SK-N-SH (cell line): ENCODE measurements at regions not wholly inside any gene's neighbourhood (a gene's known extent, or its start where the extent isn't known, plus 50 kb on each side); places are given as distances from the start of the nearest gene placed in this dataset.

Source experiments
- CTCF ChIA-PET: fragments of 300-600, 350-600 bp; formaldehyde crosslinking; extraction: SDS; loops from one replicate; lab custom pipeline; 2021; lab: Yijun Ruan, JAX
- POLR2A ChIA-PET: fragments of 350-600 bp; sonication (Branson Sonifier 250); formaldehyde crosslinking; extraction: SDS; loops from one replicate; lab custom pipeline; 2020; ENCODE audit warnings: antibody characterized with exemption, inconsistent platforms; lab: Yijun Ruan, JAX
- DNase-seq: peaks from one replicate; pipeline ENCODE4 v3.0.0; 2012
- H2AFZ ChIP-seq: fragments of 200-600 bp; sonication (generic); 2 replicates; pipeline ENCODE4 v1.8.1; 2016; ENCODE audit warnings: antibody characterized with exemption, mild to moderate bottlenecking, low read depth
- H3F3A ChIP-seq: fragments of 200-600 bp; sonication (generic); replicated peaks from 2 replicates; pipeline ENCODE3; 2016; ENCODE audit warnings: antibody characterized with exemption, mild to moderate bottlenecking; ENCODE audit not compliant: insufficient read depth
- H3K27ac ChIP-seq, 2 experiments: fragments of 200-500 bp in 1 of 2; fragments of 200-600 bp in 1 of 2; sonication (Bioruptor generic) in 1 of 2; sonication (generic), shearing (Covaris generic) in 1 of 2; 2 replicates each; pipeline versions ENCODE4 v1.5.1 to v1.6.1; 2014 to 2016; ENCODE audit warnings: low read depth in 2 of 2, inconsistent platforms in 1 of 2, low read length in 1 of 2, mild to moderate bottlenecking in 1 of 2, mixed read lengths in 1 of 2
- H3K27me3 ChIP-seq: fragments of 200-600 bp; sonication (generic), shearing (Covaris generic); 2 replicates; pipeline ENCODE4 v1.6.1; 2016; ENCODE audit warnings: mixed run types; ENCODE audit not compliant: insufficient read depth
- H3K36me3 ChIP-seq, 2 experiments: fragments of 200-500 bp in 1 of 2; fragments of 200-600 bp in 1 of 2; sonication (Bioruptor generic) in 1 of 2; sonication (generic) in 1 of 2; replicated peaks in 1 of 2; 2 replicates each; pipeline versions ENCODE3 to v1.5.1; 2014 to 2016; ENCODE audit warnings: low read length in 1 of 2, mild to moderate bottlenecking in 1 of 2; ENCODE audit not compliant: insufficient read depth in 2 of 2, control insufficient read depth in 1 of 2
- H3K4me1 ChIP-seq, 2 experiments: fragments of 200-500 bp in 1 of 2; fragments of 200-600 bp in 1 of 2; sonication (Bioruptor generic) in 1 of 2; sonication (generic), shearing (Covaris generic) in 1 of 2; 2 replicates each; pipeline versions ENCODE4 v1.5.1 to v1.6.1; 2014 to 2016; ENCODE audit warnings: low read depth in 1 of 2, low read length in 1 of 2, mixed run types in 1 of 2; ENCODE audit not compliant: insufficient read depth in 2 of 2, control insufficient read depth in 1 of 2
- H3K4me2 ChIP-seq: fragments of 200-600 bp; sonication (generic), shearing (Covaris generic); 2 replicates; pipeline ENCODE4 v1.6.1; 2017; ENCODE audit warnings: mixed run types
- H3K4me3 ChIP-seq, 2 experiments: fragments of 200-500 bp in 1 of 2; fragments of 200-600 bp in 1 of 2; sonication (Bioruptor generic) in 1 of 2; sonication (generic), shearing (Covaris generic) in 1 of 2; 2 replicates each; pipeline versions ENCODE4 v1.5.1 to v1.8.1; 2014 to 2016; ENCODE audit warnings: low read depth in 2 of 2, inconsistent platforms in 1 of 2, low read length in 1 of 2, mild to moderate bottlenecking in 1 of 2, mixed read lengths in 1 of 2, moderate library complexity in 1 of 2
- H3K79me2 ChIP-seq: fragments of 200-600 bp; sonication (generic); 2 replicates; pipeline ENCODE4 v1.8.1; 2017; ENCODE audit warnings: mild to moderate bottlenecking; ENCODE audit not compliant: insufficient read depth
- H3K9ac ChIP-seq: fragments of 200-600 bp; sonication (generic); 2 replicates; pipeline ENCODE4 v1.6.1; 2017; ENCODE audit warnings: mixed run types
- H3K9me2 ChIP-seq: fragments of 200-600 bp; sonication (generic); 2 replicates; pipeline ENCODE4 v1.6.1; 2017; ENCODE audit warnings: mixed run types
- H3K9me3 ChIP-seq: fragments of 200-600 bp; sonication (generic); 2 replicates; pipeline ENCODE4 v1.6.1; 2017; ENCODE audit warnings: mixed run types, mild to moderate bottlenecking, moderate library complexity
- H4K20me1 ChIP-seq: fragments of 200-600 bp; sonication (generic); 2 replicates; pipeline ENCODE4 v1.6.1; 2017; ENCODE audit warnings: mild to moderate bottlenecking, mixed run types; ENCODE audit not compliant: insufficient read depth
- CHD2 ChIP-seq: fragments of 150-350 bp; IDR thresholded peaks from 2 replicates; pipeline ENCODE4 v1.6.1; 2018; ENCODE audit warnings: low read length; ENCODE audit not compliant: partially characterized antibody
- EP300 ChIP-seq, 2 experiments: IDR thresholded peaks; 2 replicates each; pipeline versions ENCODE4 v1.4.0 to v1.6.1; 2012; ENCODE audit warnings: borderline replicate concordance in 1 of 2, low read depth in 1 of 2, low read length in 1 of 2
- EZH2phosphoT487 ChIP-seq: fragments of 200-600 bp; sonication (generic); IDR thresholded peaks from 2 replicates; pipeline ENCODE4 v1.6.1; 2017; ENCODE audit warnings: low read depth, mixed run types, mild to moderate bottlenecking, antibody characterized with exemption, moderate library complexity, borderline replicate concordance
- FOXM1 ChIP-seq: IDR thresholded peaks from 2 replicates; pipeline ENCODE4 v1.4.0; 2012; ENCODE audit warnings: low read depth, mild to moderate bottlenecking
- GABPA ChIP-seq: IDR thresholded peaks from 2 replicates; pipeline ENCODE4 v1.4.0; 2012; ENCODE audit warnings: low read depth, mild to moderate bottlenecking
- GATA2 ChIP-seq: sonication (generic); formaldehyde crosslinking; IDR thresholded peaks from 2 replicates; pipeline ENCODE4 v1.5.0; 2020; ENCODE audit warnings: mild to moderate bottlenecking, missing genetic modification reagents
- IRF3 ChIP-seq: fragments of 150-350 bp; IDR thresholded peaks from 2 replicates; pipeline ENCODE4 v1.6.1; 2016; ENCODE audit warnings: mild to moderate bottlenecking, low read depth, low read length
- JUND ChIP-seq: IDR thresholded peaks from 2 replicates; pipeline ENCODE4 v1.4.0; 2012
- NRF1 ChIP-seq: IDR thresholded peaks from 2 replicates; pipeline ENCODE4 v1.6.1; 2012; ENCODE audit warnings: low read depth, mild to moderate bottlenecking, low read length
- POLR2AphosphoS5 ChIP-seq: IDR thresholded peaks from 2 replicates; pipeline ENCODE4 v1.6.1; 2012; ENCODE audit warnings: low read depth, low read length
- RAD21 ChIP-seq: IDR thresholded peaks from 2 replicates; pipeline ENCODE4 v1.6.1; 2012; ENCODE audit warnings: mild to moderate bottlenecking, low read length
- RCOR1 ChIP-seq: fragments of 150-350 bp; IDR thresholded peaks from 2 replicates; pipeline ENCODE4 v1.6.1; 2017; ENCODE audit warnings: antibody characterized with exemption, low read length
- RFX5 ChIP-seq: IDR thresholded peaks from 2 replicates; pipeline ENCODE4 v1.6.1; 2012; ENCODE audit warnings: mild to moderate bottlenecking, improper control_type of control experiment, low read length
- SIN3A ChIP-seq: IDR thresholded peaks from 2 replicates; pipeline ENCODE4 v1.6.1; 2012; ENCODE audit warnings: low read depth, mild to moderate bottlenecking, low read length, moderate library complexity, borderline replicate concordance
- TAF1 ChIP-seq: IDR thresholded peaks from 2 replicates; pipeline ENCODE4 v1.6.1; 2012; ENCODE audit warnings: low read depth, mild to moderate bottlenecking, low read length, moderate library complexity, borderline replicate concordance
- TCF12 ChIP-seq: IDR thresholded peaks from 2 replicates; pipeline ENCODE4 v1.4.0; 2012
- TEAD4 ChIP-seq: IDR thresholded peaks from 2 replicates; pipeline ENCODE4 v1.4.0; 2012; ENCODE audit warnings: mild to moderate bottlenecking, borderline replicate concordance; ENCODE audit not compliant: insufficient read depth
- WGBS: methylation state at CpG from one replicate; pipeline ENCODE4 v1.1.6; 2017; ENCODE audit warnings: low lambda C conversion rate; 5-methylcytosine and 5-hydroxymethylcytosine counted together
- TF ChIP-seq, protein P1 (sequence below): IDR thresholded peaks from 2 replicates; pipeline ENCODE4; 2012
- TF ChIP-seq, protein P2 (sequence below): fragments of 200-600 bp; sonication (generic); IDR thresholded peaks from 2 replicates; pipeline ENCODE4 v1.6.1; 2017; ENCODE audit warnings: antibody characterized with exemption, mild to moderate bottlenecking, moderate library complexity
- TF ChIP-seq, protein P3 (sequence below): fragments of 150-350 bp; IDR thresholded peaks from 2 replicates; pipeline ENCODE4 v1.6.1; 2017; ENCODE audit warnings: antibody characterized with exemption, low read length, low read depth, borderline replicate concordance

- Histone ChIP-seq H3K79me2 (no peaks in the 10 kb centered on the region), H3F3A (peaks cover 3% of the 10 kb centered on the region), H3K36me3 (no peaks in the 10 kb centered on the region), H3K4me1 (no peaks in the 10 kb centered on the region), H3K27me3 (no peaks in the 10 kb centered on the region), H3K4me2 (no peak overlapping the region), H3K4me3 (no peak overlapping the region), H3K9me2 (no peaks in the 10 kb centered on the region), H2AFZ (0 out of 2 replicates have a peak overlapping the region, but pooled peaks have one; percentile 11), H3K9ac (no peak overlapping the region), H3K27ac (no peak overlapping the region), H3K9me3 (no peaks in the 10 kb centered on the region), H4K20me1 (no peaks in the 10 kb centered on the region)
- CTCF ChIA-PET, result no interaction called here
- POLR2A ChIA-PET, result no interaction called here
- TF ChIP-seq CHD2, result no peak
- no peak for TF ChIP-seq POLR2AphosphoS5
- no peak for TF ChIP-seq TEAD4
- TF ChIP-seq SIN3A, result no peak
- no peak for TF ChIP-seq NRF1
- TF ChIP-seq, protein P1, sequence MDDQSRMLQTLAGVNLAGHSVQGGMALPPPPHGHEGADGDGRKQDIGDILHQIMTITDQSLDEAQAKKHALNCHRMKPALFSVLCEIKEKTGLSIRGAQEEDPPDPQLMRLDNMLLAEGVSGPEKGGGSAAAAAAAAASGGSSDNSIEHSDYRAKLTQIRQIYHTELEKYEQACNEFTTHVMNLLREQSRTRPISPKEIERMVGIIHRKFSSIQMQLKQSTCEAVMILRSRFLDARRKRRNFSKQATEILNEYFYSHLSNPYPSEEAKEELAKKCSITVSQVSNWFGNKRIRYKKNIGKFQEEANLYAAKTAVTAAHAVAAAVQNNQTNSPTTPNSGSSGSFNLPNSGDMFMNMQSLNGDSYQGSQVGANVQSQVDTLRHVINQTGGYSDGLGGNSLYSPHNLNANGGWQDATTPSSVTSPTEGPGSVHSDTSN, result no peak
- TF ChIP-seq EP300 (IDR thresholded peaks at IDR 0.05; ENCODE audit: borderline replicate concordance in 1 of 2, low read depth in 1 of 2, low read length in 1 of 2), result no peak
- no peak for TF ChIP-seq RCOR1
- TF ChIP-seq TAF1, result no peak
- no peak for TF ChIP-seq TCF12
- TF ChIP-seq EZH2phosphoT487, result no peak
- DNase-seq, result no peak
- 20% methylated on average over 2 of the region's 2 CpGs for WGBS
Observed at GRCh38 chr9:10867194-10867593, 254.4 kb upstream of the PTPRD start.

- no peak for DNase-seq
- Histone ChIP-seq H3K4me2 (no peak overlapping the region), H3K36me3 (no peaks in the 10 kb centered on the region), H3K27ac (no peak overlapping the region), H4K20me1 (no peaks in the 10 kb centered on the region), H3K9ac (no peak overlapping the region), H3K4me3 (no peak overlapping the region), H3K79me2 (no peaks in the 10 kb centered on the region), H2AFZ (0 out of 2 replicates have a peak overlapping the region, but pooled peaks have one; percentile 11), H3K9me3 (no peaks in the 10 kb centered on the region), H3K9me2 (no peaks in the 10 kb centered on the region)
- TF ChIP-seq, protein P1, result no peak
- TF ChIP-seq FOXM1 (no peak), EP300 (IDR thresholded peaks at IDR 0.05; ENCODE audit: borderline replicate concordance in 1 of 2, low read depth in 1 of 2, low read length in 1 of 2) (no peak), GABPA (no peak), SIN3A (no peak), JUND (no peak), RFX5 (no peak), IRF3 (no peak), EZH2phosphoT487 (no peak), GATA2 (CRISPR knock-in tag) (no peak), RAD21 (no peak)
- TF ChIP-seq, protein P2, sequence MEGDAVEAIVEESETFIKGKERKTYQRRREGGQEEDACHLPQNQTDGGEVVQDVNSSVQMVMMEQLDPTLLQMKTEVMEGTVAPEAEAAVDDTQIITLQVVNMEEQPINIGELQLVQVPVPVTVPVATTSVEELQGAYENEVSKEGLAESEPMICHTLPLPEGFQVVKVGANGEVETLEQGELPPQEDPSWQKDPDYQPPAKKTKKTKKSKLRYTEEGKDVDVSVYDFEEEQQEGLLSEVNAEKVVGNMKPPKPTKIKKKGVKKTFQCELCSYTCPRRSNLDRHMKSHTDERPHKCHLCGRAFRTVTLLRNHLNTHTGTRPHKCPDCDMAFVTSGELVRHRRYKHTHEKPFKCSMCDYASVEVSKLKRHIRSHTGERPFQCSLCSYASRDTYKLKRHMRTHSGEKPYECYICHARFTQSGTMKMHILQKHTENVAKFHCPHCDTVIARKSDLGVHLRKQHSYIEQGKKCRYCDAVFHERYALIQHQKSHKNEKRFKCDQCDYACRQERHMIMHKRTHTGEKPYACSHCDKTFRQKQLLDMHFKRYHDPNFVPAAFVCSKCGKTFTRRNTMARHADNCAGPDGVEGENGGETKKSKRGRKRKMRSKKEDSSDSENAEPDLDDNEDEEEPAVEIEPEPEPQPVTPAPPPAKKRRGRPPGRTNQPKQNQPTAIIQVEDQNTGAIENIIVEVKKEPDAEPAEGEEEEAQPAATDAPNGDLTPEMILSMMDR, result no peak
- TF ChIP-seq, protein P3, sequence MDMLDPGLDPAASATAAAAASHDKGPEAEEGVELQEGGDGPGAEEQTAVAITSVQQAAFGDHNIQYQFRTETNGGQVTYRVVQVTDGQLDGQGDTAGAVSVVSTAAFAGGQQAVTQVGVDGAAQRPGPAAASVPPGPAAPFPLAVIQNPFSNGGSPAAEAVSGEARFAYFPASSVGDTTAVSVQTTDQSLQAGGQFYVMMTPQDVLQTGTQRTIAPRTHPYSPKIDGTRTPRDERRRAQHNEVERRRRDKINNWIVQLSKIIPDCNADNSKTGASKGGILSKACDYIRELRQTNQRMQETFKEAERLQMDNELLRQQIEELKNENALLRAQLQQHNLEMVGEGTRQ, result no peak
- TF ChIP-seq, all 33 proteins: peak for 0
- ChIA-PET CTCF (no interaction called here), POLR2A (no interaction called here)
- H3K4me1 ChIP-seq, result no peaks in the 10 kb centered on the region
- no peaks in the 10 kb centered on the region for H3K27me3 ChIP-seq
- H3F3A ChIP-seq, result no peaks in the 10 kb centered on the region
Observed at GRCh38 chr9:10869687-10870086, 256.9 kb upstream of the PTPRD start.
